HG02798 (cell line): ENCODE measurements at regions not wholly inside any gene's neighbourhood (a gene's known extent, or its start where the extent isn't known, plus 50 kb on each side); places are given as distances from the start of the nearest gene placed in this dataset.

Source experiments
- ATAC-seq: cut with Tn5 transposase; IDR thresholded peaks from one replicate; pipeline ENCODE4 v1.9.1; 2021; ENCODE audit warnings: mild to moderate bottlenecking; ENCODE audit not compliant: unreplicated experiment, poor library complexity

DNA sequence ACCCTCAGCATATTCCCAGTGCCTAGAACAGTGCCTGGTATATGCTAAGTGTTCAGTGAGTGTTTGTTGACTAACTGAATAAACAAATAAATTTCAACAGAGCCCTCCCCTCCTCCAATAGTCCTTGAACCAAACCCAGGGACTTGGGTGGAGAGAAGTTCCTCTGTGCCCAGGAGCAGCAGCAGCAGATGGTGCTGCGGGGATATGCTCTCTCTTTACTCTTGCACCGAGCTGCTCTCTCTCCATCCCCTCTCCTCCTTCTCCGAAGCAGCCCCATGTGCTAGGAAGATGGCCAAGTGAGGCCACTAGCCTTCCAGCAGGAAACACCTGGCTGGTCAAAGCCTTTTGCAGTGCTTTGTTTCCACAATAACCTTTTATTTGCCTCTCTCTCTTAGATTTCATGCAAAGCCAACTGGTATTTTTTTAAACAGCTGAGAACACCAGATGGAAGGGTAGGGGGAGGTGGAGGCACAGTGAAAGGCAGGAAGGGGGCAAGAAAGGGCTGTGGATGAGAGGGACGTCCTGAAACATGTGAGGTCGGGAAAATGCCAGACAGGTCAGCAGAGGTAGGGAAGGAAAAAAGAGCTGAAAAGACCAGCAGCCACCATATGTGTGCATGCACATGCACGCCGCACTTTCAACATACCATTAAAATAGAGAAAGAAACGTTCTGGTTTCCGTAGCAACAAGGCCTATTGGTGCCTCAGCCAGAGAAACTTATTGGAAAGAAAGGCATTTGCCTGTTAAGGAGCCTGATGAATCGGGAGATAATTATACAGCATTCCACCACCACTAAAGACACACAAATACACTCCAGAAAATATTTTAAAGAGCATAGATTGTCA, 78.9 kb downstream of the EMP1 start:
- ATAC-seq, result no peak

DNA sequence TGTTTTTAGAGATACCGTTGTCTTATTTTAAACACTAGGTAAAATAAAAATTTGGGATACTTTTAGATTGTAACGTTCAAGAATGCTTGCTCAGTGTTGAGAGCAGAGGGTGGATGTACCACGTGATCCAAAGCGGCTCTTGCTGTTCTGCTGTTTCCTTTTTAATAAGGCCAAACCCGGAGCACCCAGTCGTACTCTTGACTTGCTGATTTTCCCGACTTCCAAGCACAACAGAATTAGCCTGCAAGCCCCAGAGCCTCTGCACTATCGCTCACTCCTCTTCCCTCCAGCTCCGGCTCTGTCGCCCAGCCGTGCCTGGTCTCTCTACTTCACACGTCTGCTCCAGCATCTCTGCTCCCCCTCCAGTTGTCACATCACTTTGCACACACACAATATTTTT, 77.3 kb downstream of the EMP1 start:
- no peak for ATAC-seq

- no peak for ATAC-seq
Measured at GRCh38 chr12:13273097-13273496, 76.6 kb downstream of the EMP1 start.

GRCh38 chr12:13270817-13271216, 74.3 kb downstream of the EMP1 start:
- ATAC-seq, result no peak
